HUES64 (cell line): ENCODE measurements at regions not wholly inside any gene's neighbourhood (a gene's known extent, or its start where the extent isn't known, plus 50 kb on each side); places are given as distances from the start of the nearest gene placed in this dataset.

Experiments used
- H3K27ac ChIP-seq: 2 replicates; pipeline ENCODE4 v1.7.0; 2013; ENCODE audit warnings: low read depth, low read length, inconsistent platforms
- H3K27me3 ChIP-seq: 2 replicates; pipeline ENCODE4 v1.6.1; 2013; ENCODE audit warnings: mild to moderate bottlenecking, low read length; ENCODE audit not compliant: insufficient read depth
- H3K36me3 ChIP-seq: 2 replicates; pipeline ENCODE4 v1.6.1; 2013; ENCODE audit warnings: mild to moderate bottlenecking, low read length; ENCODE audit not compliant: insufficient read depth
- H3K4me1 ChIP-seq: 2 replicates; pipeline ENCODE4 v1.6.1; 2013; ENCODE audit warnings: mild to moderate bottlenecking, low read length, moderate library complexity; ENCODE audit not compliant: insufficient read depth
- H3K4me3 ChIP-seq: 2 replicates; pipeline ENCODE4 v1.5.1; 2013; ENCODE audit warnings: mild to moderate bottlenecking, low read length, moderate library complexity
- H3K9ac ChIP-seq: 2 replicates; pipeline ENCODE4 v1.6.1; 2013; ENCODE audit warnings: mild to moderate bottlenecking, low read depth, low read length
- H3K9me3 ChIP-seq: 2 replicates; pipeline ENCODE4 v1.6.1; 2013; ENCODE audit warnings: low read depth, low read length; ENCODE audit not compliant: insufficient read depth
- WGBS: fragments of 150-250, 120-280 bp; methylation state at CpG from one replicate; pipeline ENCODE4 v1.1.7; 2013; ENCODE audit warnings: missing lambda C conversion rate; 5-methylcytosine and 5-hydroxymethylcytosine counted together

- no peak overlapping the region for H3K9ac ChIP-seq
- H3K4me1 ChIP-seq = no peaks in the 10 kb centered on the region
- H3K27ac ChIP-seq = no peak overlapping the region
- no peak overlapping the region for H3K4me3 ChIP-seq
- no peaks in the 10 kb centered on the region for H3K27me3 ChIP-seq
- 0 out of 2 replicates have a peak, but pooled peaks cover 2% of the 10 kb centered on the region for H3K9me3 ChIP-seq
- no peaks in the 10 kb centered on the region for H3K36me3 ChIP-seq
- 92% methylated on average over 1 of the region's 1 CpG for WGBS
Measured at GRCh38 chr5:4991925-4992324, 148.2 kb upstream of the ADAMTS16 start.

- Histone ChIP-seq H3K4me1 (no peaks in the 10 kb centered on the region), H3K36me3 (no peaks in the 10 kb centered on the region), H3K4me3 (no peak overlapping the region), H3K9ac (no peak overlapping the region), H3K27ac (no peak overlapping the region), H3K9me3 (peaks cover 11% of the 10 kb centered on the region; the same call in 1 of the 2 replicates), H3K27me3 (no peaks in the 10 kb centered on the region)
- 96% methylated on average over 4 of the region's 4 CpGs for WGBS
Measured at GRCh38 chr5:4995014-4995413, 145.1 kb upstream of the ADAMTS16 start.

- Histone ChIP-seq H3K4me1 (no peaks in the 10 kb centered on the region), H3K9me3 (no peaks in the 10 kb centered on the region), H3K9ac (no peak overlapping the region), H3K4me3 (no peak overlapping the region), H3K27ac (no peak overlapping the region), H3K36me3 (no peaks in the 10 kb centered on the region), H3K27me3 (no peaks in the 10 kb centered on the region)
- 86% methylated on average over 3 of the region's 3 CpGs for WGBS
Measured at GRCh38 chr5:5005353-5005752, 134.8 kb upstream of the ADAMTS16 start.

GRCh38 chr5:5006548-5006947 is 133.6 kb upstream of the ADAMTS16 start:
- no peak overlapping the region for H3K27ac ChIP-seq
- H3K9me3 ChIP-seq = no peaks in the 10 kb centered on the region
- H3K4me3 ChIP-seq = no peak overlapping the region
- 93% methylated on average over 2 of the region's 3 CpGs for WGBS
- no peaks in the 10 kb centered on the region for H3K4me1 ChIP-seq
- no peaks in the 10 kb centered on the region for H3K27me3 ChIP-seq
- H3K36me3 ChIP-seq = no peaks in the 10 kb centered on the region
- H3K9ac ChIP-seq = no peak overlapping the region

- WGBS = 92% methylated on average over 4 of the region's 4 CpGs
- no peak overlapping the region for H3K27ac ChIP-seq
- H3K36me3 ChIP-seq = no peaks in the 10 kb centered on the region
- no peak overlapping the region for H3K9ac ChIP-seq
- H3K27me3 ChIP-seq = no peaks in the 10 kb centered on the region
- no peak overlapping the region for H3K4me3 ChIP-seq
- peaks cover under 1% of the 10 kb centered on the region; the same call in 1 of the 2 replicates for H3K4me1 ChIP-seq
- H3K9me3 ChIP-seq = no peaks in the 10 kb centered on the region
Measured at GRCh38 chr5:5009240-5009639, 130.9 kb upstream of the ADAMTS16 start.

- no peak overlapping the region for H3K4me3 ChIP-seq
- WGBS = 96% methylated on average over 4 of the region's 4 CpGs
- H3K9me3 ChIP-seq = no peaks in the 10 kb centered on the region
- no peaks in the 10 kb centered on the region for H3K36me3 ChIP-seq
- no peak overlapping the region for H3K27ac ChIP-seq
- no peak overlapping the region for H3K9ac ChIP-seq
- H3K27me3 ChIP-seq = no peaks in the 10 kb centered on the region
- H3K4me1 ChIP-seq = peaks cover 14% of the 10 kb centered on the region; the same call in 1 of the 2 replicates
Measured at GRCh38 chr5:5011151-5011550, 129.0 kb upstream of the ADAMTS16 start.

GRCh38 chr5:5014586-5015235 is 125.4 kb upstream of the ADAMTS16 start:
- no peaks in the 10 kb centered on the region for H3K27me3 ChIP-seq
- 69% methylated on average over 7 of the region's 7 CpGs for WGBS
- no peaks in the 10 kb centered on the region for H3K36me3 ChIP-seq
- H3K9ac ChIP-seq = no peak overlapping the region
- H3K4me1 ChIP-seq = peaks cover 14% of the 10 kb centered on the region; the same call in 1 of the 2 replicates
- no peaks in the 10 kb centered on the region for H3K9me3 ChIP-seq
- no peak overlapping the region for H3K27ac ChIP-seq
- no peak overlapping the region; the same call in 1 of the 2 replicates for H3K4me3 ChIP-seq

- Histone ChIP-seq H3K4me1 (peaks cover 14% of the 10 kb centered on the region; the same call in 1 of the 2 replicates), H3K27ac (no peak overlapping the region), H3K4me3 (no peak overlapping the region), H3K27me3 (no peaks in the 10 kb centered on the region), H3K36me3 (no peaks in the 10 kb centered on the region), H3K9me3 (no peaks in the 10 kb centered on the region), H3K9ac (no peak overlapping the region)
- WGBS = 90% methylated on average over 9 of the region's 9 CpGs
Measured at GRCh38 chr5:5017827-5018577, 122.1 kb upstream of the ADAMTS16 start.

GRCh38 chr5:5018578-5018970 is 121.6 kb upstream of the ADAMTS16 start:
- peaks cover 14% of the 10 kb centered on the region; the same call in 1 of the 2 replicates for H3K4me1 ChIP-seq
- H3K36me3 ChIP-seq = no peaks in the 10 kb centered on the region
- no peaks in the 10 kb centered on the region for H3K27me3 ChIP-seq
- H3K4me3 ChIP-seq = no peak overlapping the region
- 91% methylated on average over 4 of the region's 4 CpGs for WGBS
- no peak overlapping the region for H3K27ac ChIP-seq
- H3K9me3 ChIP-seq = no peaks in the 10 kb centered on the region
- H3K9ac ChIP-seq = no peak overlapping the region

GRCh38 chr5:5021436-5021835 is 118.7 kb upstream of the ADAMTS16 start:
- Histone ChIP-seq H3K4me3 (no peak overlapping the region), H3K27me3 (no peaks in the 10 kb centered on the region), H3K9ac (no peak overlapping the region), H3K4me1 (peaks cover 6% of the 10 kb centered on the region; the same call in 1 of the 2 replicates), H3K27ac (no peak overlapping the region), H3K36me3 (no peaks in the 10 kb centered on the region), H3K9me3 (no peaks in the 10 kb centered on the region)
- 90% methylated on average over 4 of the region's 5 CpGs for WGBS

GRCh38 chr5:5025098-5025773 is 114.9 kb upstream of the ADAMTS16 start:
- Histone ChIP-seq H3K27ac (no peak overlapping the region), H3K4me1 (peaks cover 6% of the 10 kb centered on the region; the same call in 1 of the 2 replicates), H3K27me3 (no peaks in the 10 kb centered on the region), H3K4me3 (no peak overlapping the region), H3K9ac (no peak overlapping the region), H3K9me3 (no peaks in the 10 kb centered on the region), H3K36me3 (no peaks in the 10 kb centered on the region)
- WGBS = 95% methylated on average over 14 of the region's 14 CpGs
